Esophagus squamous epithelium (tissue), 4 donors: ENCODE measurements at regions not wholly inside any gene's neighbourhood (a gene's known extent, or its start where the extent isn't known, plus 50 kb on each side); places are given as distances from the start of the nearest gene placed in this dataset.

Experiments used
- POLR2A ChIP-seq, 4 donors: fragments of 450-650 bp; IDR thresholded peaks; one replicate each; pipeline ENCODE4 v1.6.1; 2017; ENCODE audit warnings: antibody characterized with exemption in 4 of 4, mild to moderate bottlenecking in 4 of 4, moderate library complexity in 3 of 4
- TF ChIP-seq, protein P1 (sequence below), 6 experiments: fragments of 450-650 bp in 4 of 6; fragments of 200-600 bp in 2 of 6; sonication (generic) in 2 of 6; IDR thresholded peaks; one replicate each; pipeline ENCODE4 v1.5.1; 2016 to 2019; ENCODE audit warnings: antibody characterized with exemption in 6 of 6, mild to moderate bottlenecking in 4 of 6, moderate library complexity in 4 of 6

DNA sequence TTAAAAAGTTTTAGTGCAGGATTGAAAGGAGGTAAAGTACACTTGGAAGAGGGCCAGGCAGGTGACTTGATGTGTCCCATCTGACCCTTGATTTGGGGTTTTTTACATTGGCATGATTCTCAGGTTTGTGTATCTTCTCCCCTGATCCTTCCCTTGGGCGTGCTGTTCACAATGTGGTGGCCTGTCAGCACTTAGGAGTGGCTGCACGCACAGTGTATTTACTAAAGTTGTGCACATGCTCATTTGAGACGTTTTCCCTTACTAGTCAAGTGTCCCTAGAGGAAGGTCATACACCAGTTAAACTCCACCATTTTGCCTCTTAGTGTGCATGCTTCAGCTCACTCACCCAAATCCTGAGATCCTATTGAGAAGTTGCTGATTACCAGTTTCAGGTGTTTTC lies 145.7 kb upstream of the PLEKHA5 start:
- TF ChIP-seq, protein P1, sequence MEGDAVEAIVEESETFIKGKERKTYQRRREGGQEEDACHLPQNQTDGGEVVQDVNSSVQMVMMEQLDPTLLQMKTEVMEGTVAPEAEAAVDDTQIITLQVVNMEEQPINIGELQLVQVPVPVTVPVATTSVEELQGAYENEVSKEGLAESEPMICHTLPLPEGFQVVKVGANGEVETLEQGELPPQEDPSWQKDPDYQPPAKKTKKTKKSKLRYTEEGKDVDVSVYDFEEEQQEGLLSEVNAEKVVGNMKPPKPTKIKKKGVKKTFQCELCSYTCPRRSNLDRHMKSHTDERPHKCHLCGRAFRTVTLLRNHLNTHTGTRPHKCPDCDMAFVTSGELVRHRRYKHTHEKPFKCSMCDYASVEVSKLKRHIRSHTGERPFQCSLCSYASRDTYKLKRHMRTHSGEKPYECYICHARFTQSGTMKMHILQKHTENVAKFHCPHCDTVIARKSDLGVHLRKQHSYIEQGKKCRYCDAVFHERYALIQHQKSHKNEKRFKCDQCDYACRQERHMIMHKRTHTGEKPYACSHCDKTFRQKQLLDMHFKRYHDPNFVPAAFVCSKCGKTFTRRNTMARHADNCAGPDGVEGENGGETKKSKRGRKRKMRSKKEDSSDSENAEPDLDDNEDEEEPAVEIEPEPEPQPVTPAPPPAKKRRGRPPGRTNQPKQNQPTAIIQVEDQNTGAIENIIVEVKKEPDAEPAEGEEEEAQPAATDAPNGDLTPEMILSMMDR (IDR thresholded peaks at IDR 0.05) = no peak
- no peak for TF ChIP-seq POLR2A (IDR thresholded peaks at IDR 0.05)
